ENCODE measurements at regions not wholly inside any gene's neighbourhood (a gene's known extent, or its start where the extent isn't known, plus 50 kb on each side); places are given as distances from the start of the nearest gene placed in this dataset.

DNA sequence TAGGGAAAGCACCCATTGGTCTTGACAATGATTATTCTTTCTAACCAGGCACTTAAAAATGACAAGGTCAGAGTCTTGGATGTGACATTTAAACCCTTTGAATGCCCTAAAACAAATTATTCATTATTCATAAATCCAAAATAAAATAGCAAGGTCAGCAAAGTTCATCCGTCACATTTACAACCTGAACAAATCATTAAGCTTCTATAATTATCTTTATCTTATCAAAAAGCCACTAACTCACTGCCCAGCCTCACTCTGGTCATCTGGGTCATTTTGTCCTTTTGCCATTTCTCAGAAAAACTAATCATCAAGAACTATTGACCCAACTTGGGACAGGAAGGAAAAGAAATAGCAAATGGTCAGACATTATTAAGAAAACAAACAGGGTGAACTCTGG, 507.3 kb upstream of the CDH8 start:
- no peak for DNase-seq
- no peaks in the 10 kb centered on the region for H3K4me1 Mint-ChIP-seq
- no peak overlapping the region for H3K4me3 Mint-ChIP-seq
- no peak for ATAC-seq (ENCODE audit: low read depth)
- POLR2A ChIA-PET: no interaction called here
- no peak overlapping the region for H3K27ac Mint-ChIP-seq
- H3K36me3 Mint-ChIP-seq: no peaks in the 10 kb centered on the region
- H3K27me3 Mint-ChIP-seq: no peaks in the 10 kb centered on the region
- peaks cover 6% of the 10 kb centered on the region for H3K9me3 Mint-ChIP-seq

DNA sequence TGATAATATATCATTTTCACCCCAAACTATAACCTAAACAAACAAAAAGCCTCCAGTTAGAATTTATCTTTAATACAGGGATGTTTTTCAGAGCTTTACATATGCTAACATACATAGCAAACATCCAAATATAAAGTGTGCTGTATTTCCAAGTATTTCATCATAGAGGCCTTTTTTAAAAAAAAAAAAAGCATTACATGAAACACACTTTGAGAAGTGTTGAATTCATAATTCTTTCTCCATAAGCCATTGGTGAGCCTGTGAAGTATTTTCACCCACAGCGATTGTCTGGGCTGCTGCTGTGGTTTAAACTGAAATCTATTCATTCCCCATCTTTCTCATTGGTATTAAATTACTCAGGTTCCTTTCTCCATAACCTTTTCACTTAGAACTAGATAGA, 503.4 kb upstream of the CDH8 start:
- ATAC-seq (ENCODE audit: low read depth) (no peak), DNase-seq (no peak)
- H3K36me3 Mint-ChIP-seq: no peaks in the 10 kb centered on the region
- no peak overlapping the region for H3K4me3 Mint-ChIP-seq
- POLR2A ChIA-PET: no interaction called here
- no peaks in the 10 kb centered on the region for H3K27me3 Mint-ChIP-seq
- H3K4me1 Mint-ChIP-seq: no peaks in the 10 kb centered on the region
- no peak overlapping the region for H3K27ac Mint-ChIP-seq
- H3K9me3 Mint-ChIP-seq: peaks cover 12% of the 10 kb centered on the region

DNA sequence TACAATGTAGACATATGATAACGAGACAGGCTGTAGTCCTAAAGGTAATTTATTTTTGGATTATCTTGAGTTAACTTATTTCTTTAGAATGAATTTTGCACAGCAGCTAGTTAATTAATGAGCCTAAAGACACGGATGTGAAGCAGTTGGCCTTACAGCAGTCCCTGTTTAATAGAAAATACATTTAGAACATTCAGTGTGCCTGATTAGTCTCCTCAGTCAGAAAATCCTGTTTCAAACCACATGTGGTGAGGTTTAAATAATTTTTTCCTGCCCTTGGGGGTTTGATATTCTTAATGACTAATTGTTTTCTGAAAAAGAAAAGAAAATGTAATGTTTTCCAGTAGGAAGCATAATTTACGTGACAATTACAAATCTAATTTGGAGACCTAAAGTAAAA, 494.2 kb upstream of the CDH8 start:
- Mint-ChIP-seq H3K27ac (no peak overlapping the region), H3K4me1 (no peaks in the 10 kb centered on the region), H3K4me3 (no peak overlapping the region), H3K9me3 (peaks cover 6% of the 10 kb centered on the region), H3K27me3 (no peaks in the 10 kb centered on the region), H3K36me3 (no peaks in the 10 kb centered on the region)
- ATAC-seq (ENCODE audit: low read depth): no peak
- DNase-seq: no peak
- POLR2A ChIA-PET: no interaction called here

DNA sequence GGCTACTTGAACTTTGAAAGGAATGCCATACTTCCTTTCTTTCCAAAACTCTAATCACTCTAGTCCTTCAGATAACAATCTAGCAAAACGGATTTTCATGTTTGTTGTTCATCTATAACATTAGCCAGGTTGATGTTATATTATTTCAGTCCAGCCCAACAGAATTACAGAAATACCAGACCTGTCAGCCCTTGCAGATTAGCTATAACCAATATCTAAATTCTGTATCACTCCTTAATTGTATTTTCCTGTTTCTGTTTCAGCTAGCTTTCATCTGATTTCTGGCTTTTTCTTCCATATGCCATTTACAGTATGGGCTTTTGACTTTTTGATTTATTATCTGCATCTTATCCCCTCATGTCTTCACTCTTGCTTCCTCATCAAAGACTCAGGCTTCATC, 479.8 kb upstream of the CDH8 start:
- Mint-ChIP-seq H3K4me3 (no peak overlapping the region), H3K27ac (no peak overlapping the region), H3K27me3 (no peaks in the 10 kb centered on the region), H3K9me3 (peaks cover 13% of the 10 kb centered on the region), H3K36me3 (no peaks in the 10 kb centered on the region), H3K4me1 (no peaks in the 10 kb centered on the region)
- no peak for ATAC-seq (ENCODE audit: low read depth)
- POLR2A ChIA-PET: no interaction called here
- no peak for DNase-seq

- H3K27me3 Mint-ChIP-seq: no peaks in the 10 kb centered on the region
- POLR2A ChIA-PET: no interaction called here
- H3K9me3 Mint-ChIP-seq: peaks cover 3% of the 10 kb centered on the region
- no peaks in the 10 kb centered on the region for H3K36me3 Mint-ChIP-seq
- ATAC-seq (ENCODE audit: low read depth): no peak
- H3K27ac Mint-ChIP-seq: no peak overlapping the region
- no peaks in the 10 kb centered on the region for H3K4me1 Mint-ChIP-seq
- no peak overlapping the region for H3K4me3 Mint-ChIP-seq
- DNase-seq: no peak
Measured at GRCh38 chr16:62503073-62503472, 466.8 kb upstream of the CDH8 start.

GRCh38 chr16:62478903-62479458, 442.7 kb upstream of the CDH8 start:
- ATAC-seq (ENCODE audit: low read depth) (no peak), DNase-seq (no peak)
- no peaks in the 10 kb centered on the region for H3K36me3 Mint-ChIP-seq
- peaks cover 3% of the 10 kb centered on the region for H3K9me3 Mint-ChIP-seq
- no peaks in the 10 kb centered on the region for H3K27me3 Mint-ChIP-seq
- no peak overlapping the region for H3K4me3 Mint-ChIP-seq
- POLR2A ChIA-PET: no interaction called here
- no peaks in the 10 kb centered on the region for H3K4me1 Mint-ChIP-seq
- no peak overlapping the region for H3K27ac Mint-ChIP-seq

GRCh38 chr16:62477796-62478195, 441.6 kb upstream of the CDH8 start:
- H3K9me3 Mint-ChIP-seq: peaks cover 8% of the 10 kb centered on the region
- no peak overlapping the region for H3K27ac Mint-ChIP-seq
- no peaks in the 10 kb centered on the region for H3K36me3 Mint-ChIP-seq
- H3K27me3 Mint-ChIP-seq: no peaks in the 10 kb centered on the region
- H3K4me1 Mint-ChIP-seq: no peaks in the 10 kb centered on the region
- DNase-seq (no peak), ATAC-seq (ENCODE audit: low read depth) (no peak)
- no peak overlapping the region for H3K4me3 Mint-ChIP-seq
- POLR2A ChIA-PET: no interaction called here

DNA sequence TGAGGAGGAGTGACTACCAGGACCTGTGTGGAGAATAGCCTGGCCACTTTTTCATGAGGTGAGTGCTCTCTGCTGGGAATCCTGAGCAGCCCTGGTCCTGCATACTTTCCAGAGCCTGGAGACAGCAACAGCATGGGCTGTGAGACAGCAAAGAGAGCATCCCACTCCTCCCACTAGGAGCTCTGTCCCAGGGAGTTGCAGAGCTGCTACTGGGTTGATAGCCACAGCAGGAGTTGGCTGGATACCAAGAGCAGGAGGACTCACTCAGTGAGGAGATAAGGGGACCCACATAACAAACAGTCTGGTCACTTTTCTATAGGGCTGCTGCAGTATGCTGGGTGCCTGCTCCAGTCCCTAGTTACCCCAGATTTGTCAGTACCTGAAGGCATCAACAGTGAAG, 439.3 kb upstream of the CDH8 start:
- Mint-ChIP-seq H3K27ac (no peak overlapping the region), H3K36me3 (no peaks in the 10 kb centered on the region), H3K4me1 (no peaks in the 10 kb centered on the region), H3K4me3 (no peak overlapping the region), H3K9me3 (peaks cover 12% of the 10 kb centered on the region), H3K27me3 (no peaks in the 10 kb centered on the region)
- POLR2A ChIA-PET: no interaction called here
- no peak for ATAC-seq (ENCODE audit: low read depth)
- no peak for DNase-seq

DNA sequence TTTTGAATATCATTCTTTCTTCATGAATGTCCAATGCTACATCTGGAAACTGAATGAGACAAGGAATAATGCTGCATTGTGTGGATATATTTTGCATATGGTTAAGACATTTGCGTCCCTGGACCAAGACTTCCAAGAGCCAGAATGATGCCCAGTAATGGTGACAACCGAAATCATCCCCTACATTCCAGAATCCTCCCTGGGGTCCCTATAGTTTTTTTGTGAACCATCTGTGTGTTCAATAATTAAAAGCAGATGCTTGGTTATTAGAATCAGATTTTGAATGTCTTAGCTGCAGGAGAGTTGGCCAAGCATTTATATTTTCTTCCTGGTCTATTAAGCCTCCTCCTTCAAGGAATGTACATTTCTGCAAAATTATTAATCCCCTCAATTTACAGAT, 426.7 kb upstream of the CDH8 start:
- no peak for DNase-seq
- Mint-ChIP-seq H3K9me3 (peaks cover 11% of the 10 kb centered on the region), H3K4me1 (no peaks in the 10 kb centered on the region), H3K27ac (no peak overlapping the region), H3K27me3 (no peaks in the 10 kb centered on the region), H3K36me3 (no peaks in the 10 kb centered on the region), H3K4me3 (no peak overlapping the region)
- ATAC-seq (ENCODE audit: low read depth): no peak
- POLR2A ChIA-PET: no interaction called here

DNA sequence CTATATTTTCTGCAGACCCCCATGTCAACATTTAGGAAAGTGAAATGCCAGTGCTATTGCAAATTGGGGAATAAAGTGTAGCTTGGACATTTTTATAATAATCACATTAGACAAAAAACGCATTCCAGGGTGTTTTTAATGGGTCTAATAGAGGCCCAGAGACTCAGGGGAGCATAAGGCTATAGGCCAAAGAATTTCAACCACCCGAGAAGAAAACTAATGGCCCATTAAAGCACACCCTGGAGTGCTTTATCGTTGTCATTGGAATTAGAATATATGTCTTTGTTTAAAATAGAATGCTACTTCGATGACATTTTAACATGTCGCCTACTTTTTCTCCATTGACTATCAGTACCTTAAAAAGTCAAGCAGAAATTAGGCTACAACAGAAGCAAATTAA, 414.1 kb upstream of the CDH8 start:
- ATAC-seq (ENCODE audit: low read depth) (no peak), DNase-seq (no peak)
- Mint-ChIP-seq H3K27ac (no peak overlapping the region), H3K27me3 (no peaks in the 10 kb centered on the region), H3K36me3 (no peaks in the 10 kb centered on the region), H3K4me3 (no peak overlapping the region), H3K9me3 (peaks cover 9% of the 10 kb centered on the region), H3K4me1 (no peaks in the 10 kb centered on the region)
- POLR2A ChIA-PET: no interaction called here

DNA sequence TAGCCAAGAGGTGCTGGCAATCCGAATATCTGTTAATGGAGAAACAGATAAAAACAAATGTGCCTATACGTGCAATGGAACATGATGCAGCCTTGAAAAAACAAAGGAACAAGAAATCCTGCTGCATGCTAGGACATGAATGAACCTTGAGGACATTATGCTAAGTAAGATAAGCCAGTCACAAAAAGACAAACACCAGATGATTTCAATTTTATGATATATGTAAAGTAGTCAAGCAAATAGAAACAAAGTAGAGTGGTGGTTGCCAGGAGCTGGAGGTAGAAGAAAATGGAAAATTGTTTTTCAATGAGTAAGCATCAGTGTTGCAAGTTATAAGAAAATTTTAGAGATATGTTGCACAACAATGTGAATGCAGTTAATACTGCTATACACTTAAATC, 409.7 kb upstream of the CDH8 start:
- Mint-ChIP-seq H3K27ac (no peak overlapping the region), H3K9me3 (peaks cover 12% of the 10 kb centered on the region), H3K4me1 (no peaks in the 10 kb centered on the region), H3K4me3 (no peak overlapping the region), H3K36me3 (no peaks in the 10 kb centered on the region), H3K27me3 (no peaks in the 10 kb centered on the region)
- ATAC-seq (ENCODE audit: low read depth): no peak
- DNase-seq: no peak
- POLR2A ChIA-PET: no interaction called here

DNA sequence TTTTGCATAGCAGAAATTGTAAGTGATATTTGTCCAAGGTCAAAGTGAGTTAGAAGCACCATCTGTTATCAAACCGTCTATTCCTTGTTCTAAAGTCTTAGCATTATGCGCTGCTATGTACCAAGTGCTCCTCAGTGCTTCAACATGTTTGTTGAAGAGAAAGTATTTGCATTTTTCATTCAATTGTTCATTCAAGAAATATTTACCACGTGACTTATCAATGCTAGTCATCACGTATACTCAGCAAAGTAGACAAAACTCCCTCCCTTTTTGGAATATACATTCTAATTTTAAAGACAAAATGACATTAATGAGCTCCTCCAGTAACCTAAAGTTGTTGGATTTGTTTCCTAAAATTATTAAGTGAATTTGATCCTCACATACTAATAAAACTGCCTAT, 388.0 kb upstream of the CDH8 start:
- ATAC-seq (ENCODE audit: low read depth) (no peak), DNase-seq (no peak)
- POLR2A ChIA-PET: no interaction called here
- no peak overlapping the region for H3K4me3 Mint-ChIP-seq
- no peaks in the 10 kb centered on the region for H3K27me3 Mint-ChIP-seq
- H3K27ac Mint-ChIP-seq: no peak overlapping the region
- no peaks in the 10 kb centered on the region for H3K4me1 Mint-ChIP-seq
- peaks cover 5% of the 10 kb centered on the region for H3K9me3 Mint-ChIP-seq
- H3K36me3 Mint-ChIP-seq: no peaks in the 10 kb centered on the region

DNA sequence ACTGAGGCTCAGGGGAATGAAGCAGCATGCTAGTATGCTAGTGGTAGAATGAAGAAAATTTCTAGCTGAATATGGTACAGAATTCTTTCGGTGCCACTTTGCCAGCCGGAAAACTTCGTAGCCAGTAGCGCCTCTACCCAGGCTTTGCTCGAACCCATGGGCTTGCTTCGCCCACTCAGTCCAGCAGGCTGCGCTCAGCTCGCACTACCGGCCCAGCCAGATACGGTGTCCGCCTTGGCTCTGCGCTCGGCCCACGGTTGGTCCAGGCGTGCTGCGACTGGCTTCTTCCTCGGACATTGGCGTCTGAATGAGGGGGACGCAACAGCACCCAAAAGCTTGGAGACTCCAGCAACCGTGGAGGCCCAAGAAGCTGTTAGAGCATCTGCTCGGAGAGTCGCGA, 372.5 kb upstream of the CDH8 start:
- H3K27ac Mint-ChIP-seq: no peak overlapping the region
- peaks cover 8% of the 10 kb centered on the region for H3K9me3 Mint-ChIP-seq
- no peaks in the 10 kb centered on the region for H3K4me1 Mint-ChIP-seq
- DNase-seq (no peak), ATAC-seq (ENCODE audit: low read depth) (no peak)
- H3K27me3 Mint-ChIP-seq: no peaks in the 10 kb centered on the region
- no peaks in the 10 kb centered on the region for H3K36me3 Mint-ChIP-seq
- POLR2A ChIA-PET: no interaction called here
- no peak overlapping the region for H3K4me3 Mint-ChIP-seq

DNA sequence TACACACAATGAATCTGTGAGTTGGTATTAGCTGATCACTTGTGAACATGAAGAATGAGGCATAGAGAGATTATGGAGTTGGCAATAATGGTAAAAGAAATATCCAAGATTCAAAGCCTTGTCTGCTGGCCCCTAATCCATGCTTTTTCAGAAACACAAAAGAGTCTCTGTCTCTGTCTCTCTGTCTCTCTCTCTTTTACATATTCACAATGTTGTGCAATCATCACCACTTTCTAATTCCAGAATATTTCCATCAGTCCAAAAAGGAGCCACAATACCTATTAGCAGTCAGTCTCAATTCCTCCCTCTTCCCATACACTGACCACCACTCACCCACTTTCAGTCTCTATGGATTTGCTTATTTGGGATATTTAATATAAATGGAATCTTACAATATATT, 370.1 kb upstream of the CDH8 start:
- no peaks in the 10 kb centered on the region for H3K27me3 Mint-ChIP-seq
- H3K9me3 Mint-ChIP-seq: peaks cover 10% of the 10 kb centered on the region
- H3K4me3 Mint-ChIP-seq: no peak overlapping the region

GRCh38 chr16:62404842-62405611, 368.8 kb upstream of the CDH8 start:
- DNase-seq (no peak), ATAC-seq (ENCODE audit: low read depth) (no peak)
- Mint-ChIP-seq H3K27me3 (no peaks in the 10 kb centered on the region), H3K4me1 (no peaks in the 10 kb centered on the region), H3K36me3 (no peaks in the 10 kb centered on the region), H3K9me3 (peaks cover 8% of the 10 kb centered on the region), H3K4me3 (no peak overlapping the region), H3K27ac (no peak overlapping the region)
- POLR2A ChIA-PET: no interaction called here

More for the DNA sequence above, 370.1 kb upstream of the CDH8 start:
- no peaks in the 10 kb centered on the region for H3K4me1 Mint-ChIP-seq
- no peaks in the 10 kb centered on the region for H3K36me3 Mint-ChIP-seq
- no peak overlapping the region for H3K27ac Mint-ChIP-seq
- POLR2A ChIA-PET: no interaction called here
- no peak for ATAC-seq (ENCODE audit: low read depth)
- no peak for DNase-seq
